GM18502 (cell line): ENCODE measurements at regions not wholly inside any gene's neighbourhood (a gene's known extent, or its start where the extent isn't known, plus 50 kb on each side); places are given as distances from the start of the nearest gene placed in this dataset.

Experiments
- ATAC-seq: cut with Tn5 transposase; IDR thresholded peaks from one replicate; pipeline ENCODE4 v1.9.1; 2021; ENCODE audit warnings: mild to moderate bottlenecking; ENCODE audit not compliant: unreplicated experiment, poor library complexity

DNA sequence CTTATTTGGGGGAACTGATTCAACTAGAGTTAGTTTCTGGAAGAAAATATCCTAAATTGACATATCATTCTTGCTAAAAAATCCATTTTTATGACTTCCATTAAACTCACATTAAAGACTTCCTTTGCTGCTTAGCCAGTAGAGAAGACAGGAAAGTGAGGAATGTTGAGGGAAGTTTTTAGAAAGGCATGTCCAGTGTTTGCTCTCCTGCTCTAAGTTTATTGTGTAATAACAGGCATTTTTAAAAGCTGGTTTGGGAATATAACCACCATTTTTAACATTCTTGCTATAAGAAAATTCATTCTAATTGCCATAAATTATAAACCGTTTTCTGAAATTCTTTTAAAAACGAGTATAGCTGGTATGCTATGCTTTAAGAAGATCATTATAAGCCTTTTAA lies 428.0 kb downstream of the RAP2B start:
- ATAC-seq, result no peak

DNA sequence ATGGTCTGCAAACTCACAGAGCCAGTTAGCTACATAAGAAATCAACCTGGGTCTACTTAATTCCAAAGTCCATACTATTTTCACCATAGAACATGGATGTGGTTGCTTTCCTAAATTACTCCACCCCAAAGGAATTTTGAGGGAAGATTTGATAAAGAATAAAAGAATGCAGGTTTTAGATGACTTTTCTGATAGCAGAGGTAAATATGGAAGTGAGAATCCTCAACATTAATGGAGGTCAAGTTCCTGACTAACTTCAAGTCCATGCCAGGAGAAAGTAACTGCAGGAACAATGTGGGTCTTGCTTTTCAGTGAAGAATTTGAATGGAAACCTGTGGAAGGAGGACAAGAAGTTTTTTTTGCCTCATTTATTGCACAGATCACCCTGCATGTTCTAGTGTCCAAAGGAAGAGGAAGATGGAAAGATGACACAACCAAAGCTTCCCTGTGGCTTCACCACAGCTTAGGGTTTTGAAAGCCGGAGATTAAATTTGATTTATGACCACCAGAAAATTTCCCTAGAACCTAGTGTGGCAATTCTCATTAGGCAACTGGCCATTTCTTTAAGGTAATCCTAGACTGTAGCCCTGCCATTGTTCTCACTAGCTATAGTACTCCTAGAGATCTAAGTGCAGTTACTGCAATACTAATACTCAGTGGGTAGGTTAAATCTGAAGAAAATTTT lies 429.7 kb downstream of the RAP2B start:
- no peak for ATAC-seq

DNA sequence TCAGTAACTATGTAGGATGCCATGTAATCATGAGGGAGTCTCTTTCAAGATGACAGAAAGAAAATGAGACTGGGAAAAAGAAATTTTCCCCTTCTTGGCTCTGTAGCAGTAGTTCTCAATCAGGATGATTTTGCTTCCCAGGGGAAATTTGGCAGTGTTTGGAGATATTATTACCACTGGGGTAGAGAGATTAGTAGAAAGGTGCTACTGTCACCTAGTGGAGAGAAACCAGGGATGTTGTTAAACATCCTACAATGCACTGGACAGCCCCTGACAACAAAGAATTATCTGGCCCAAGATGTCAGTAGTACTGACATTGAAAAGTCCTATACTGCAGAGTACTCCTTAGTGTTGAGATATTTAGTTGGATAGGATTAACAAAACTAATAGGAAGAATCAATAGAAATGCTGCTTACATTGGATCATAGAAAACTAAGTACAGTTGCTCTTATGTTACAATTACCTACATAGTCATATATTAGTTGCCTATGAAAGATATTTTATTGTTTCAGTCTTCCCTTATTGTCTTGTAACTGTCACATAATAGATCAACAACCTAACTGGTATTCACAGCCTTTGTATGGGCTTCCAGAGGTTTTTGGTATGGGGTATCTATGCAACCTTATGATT lies 433.3 kb downstream of the RAP2B start:
- peak; percentile 80 for ATAC-seq

DNA sequence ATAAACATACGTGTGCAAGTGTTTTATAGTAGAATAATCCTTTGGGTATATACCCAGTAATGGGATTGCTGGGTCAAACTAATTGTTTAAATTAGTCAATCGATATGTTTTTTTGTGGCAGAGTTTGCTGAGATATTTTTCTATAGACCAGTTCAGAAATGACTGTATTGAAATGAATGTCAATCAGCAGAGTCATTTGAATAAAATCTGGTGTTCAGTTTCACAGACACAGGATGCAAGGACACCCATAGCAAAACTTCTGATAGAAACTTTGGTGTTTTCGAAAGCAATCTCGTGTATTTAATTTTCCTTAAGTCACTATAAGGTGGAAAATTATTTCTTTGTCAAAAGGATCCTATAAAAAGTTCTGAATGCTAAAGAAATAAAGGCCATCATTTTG lies 434.4 kb downstream of the RAP2B start:
- no peak for ATAC-seq

- no peak for ATAC-seq
These were observed 437.7 kb downstream of the RAP2B start for GRCh38 chr3:153599685-153600084.

GRCh38 chr3:153600896-153601295 lies 438.9 kb downstream of the RAP2B start:
- ATAC-seq, result no peak

- ATAC-seq, result no peak
These were observed 439.4 kb downstream of the RAP2B start for GRCh38 chr3:153601374-153601853.

DNA sequence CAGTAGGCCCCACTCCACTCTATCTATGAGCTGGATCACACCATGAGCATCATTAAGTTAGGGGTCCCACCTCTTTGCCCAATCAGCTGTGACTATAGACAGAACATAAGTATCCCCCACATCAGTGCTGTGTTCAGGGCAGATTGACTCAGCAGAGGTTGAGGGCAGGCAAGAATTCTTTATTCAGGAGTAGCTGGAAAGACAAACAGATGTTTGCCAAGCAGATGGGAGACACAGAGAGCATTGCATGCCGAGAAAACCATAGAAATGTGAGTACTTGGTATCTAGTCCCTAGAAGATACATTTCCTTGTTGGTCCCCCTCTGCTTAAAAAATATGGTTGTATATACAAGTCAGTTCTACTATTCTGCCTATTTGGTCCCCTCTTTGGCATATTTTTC lies 440.8 kb downstream of the RAP2B start:
- ATAC-seq, result no peak

DNA sequence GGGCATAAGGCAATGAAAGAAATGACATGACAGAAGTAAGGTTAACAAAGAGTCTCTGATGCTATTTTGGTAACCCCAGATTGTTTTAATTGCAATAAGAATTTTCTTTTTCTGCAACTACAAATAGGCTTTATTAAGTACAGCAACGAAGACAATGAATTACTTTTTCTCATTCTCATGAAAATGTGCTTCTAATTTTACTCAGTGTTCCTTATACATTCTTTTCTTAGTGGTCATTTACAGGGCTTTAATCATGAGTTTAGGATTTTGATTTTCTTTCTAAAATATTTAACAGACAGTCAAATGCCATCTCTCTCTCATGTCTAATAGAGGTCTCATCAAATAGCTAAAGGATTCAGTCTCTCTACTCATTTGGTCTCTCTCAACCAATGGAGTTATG lies 452.1 kb downstream of the RAP2B start:
- no peak for ATAC-seq

DNA sequence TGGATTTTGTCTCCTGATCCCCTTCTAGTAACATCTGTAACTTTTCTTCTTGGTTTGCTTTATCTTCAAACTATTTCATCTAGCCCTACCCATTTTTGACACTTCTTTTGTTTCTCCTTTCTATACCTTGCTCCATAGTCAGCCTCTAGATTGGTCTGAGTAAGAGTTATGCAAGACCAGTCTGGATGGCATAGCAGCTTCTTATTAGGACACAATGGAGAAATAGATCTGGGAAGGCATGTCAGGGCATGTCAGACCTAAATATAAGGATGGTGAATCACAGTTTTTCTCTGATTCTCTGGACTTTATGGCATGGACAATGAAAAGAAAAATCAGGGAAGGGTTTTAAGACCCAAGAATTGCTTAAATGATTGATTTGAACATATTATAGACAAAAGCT lies 452.5 kb downstream of the RAP2B start:
- ATAC-seq, result no peak

DNA sequence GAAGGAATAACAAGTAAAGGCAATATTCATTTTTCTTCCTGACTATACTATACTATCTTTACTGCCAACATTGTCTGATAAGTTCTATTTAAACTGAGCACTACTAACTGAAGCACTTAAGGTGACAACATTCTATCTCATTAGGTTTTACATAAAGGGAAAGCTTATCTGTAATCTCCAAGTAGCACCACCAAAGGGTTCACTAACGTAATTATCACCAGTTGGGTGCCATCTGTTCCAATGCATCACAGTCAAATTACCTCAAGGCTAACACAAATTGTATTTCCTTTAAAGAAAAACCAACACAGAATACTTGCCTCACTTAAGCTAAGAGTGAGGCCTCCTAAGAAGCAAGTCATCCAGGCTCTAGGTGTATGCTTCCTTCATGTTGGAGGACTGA lies 453.8 kb downstream of the RAP2B start:
- no peak for ATAC-seq

DNA sequence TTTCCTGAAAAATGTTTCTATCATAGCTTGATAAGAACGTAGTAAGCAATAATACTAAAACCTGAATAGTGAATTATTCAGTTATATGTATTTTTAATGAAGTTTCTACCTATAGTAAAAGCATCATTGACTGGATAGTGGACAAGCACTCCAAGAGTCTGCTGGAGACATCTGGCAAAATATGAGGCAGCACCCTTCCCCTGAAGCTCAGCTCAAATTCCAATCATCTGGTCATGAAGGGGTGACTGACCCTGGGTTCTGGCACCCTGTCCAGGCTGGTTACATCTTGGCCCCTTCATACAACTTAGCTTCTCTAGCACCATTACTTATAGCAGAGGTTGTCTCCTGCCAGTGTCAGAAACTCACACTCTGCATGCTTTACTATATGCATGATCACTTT lies 455.4 kb downstream of the RAP2B start:
- ATAC-seq, result no peak

- no peak for ATAC-seq
These were observed 456.1 kb downstream of the RAP2B start for GRCh38 chr3:153618176-153618575.

- no peak for ATAC-seq
These were observed 457.2 kb downstream of the RAP2B start for GRCh38 chr3:153619268-153619667.

DNA sequence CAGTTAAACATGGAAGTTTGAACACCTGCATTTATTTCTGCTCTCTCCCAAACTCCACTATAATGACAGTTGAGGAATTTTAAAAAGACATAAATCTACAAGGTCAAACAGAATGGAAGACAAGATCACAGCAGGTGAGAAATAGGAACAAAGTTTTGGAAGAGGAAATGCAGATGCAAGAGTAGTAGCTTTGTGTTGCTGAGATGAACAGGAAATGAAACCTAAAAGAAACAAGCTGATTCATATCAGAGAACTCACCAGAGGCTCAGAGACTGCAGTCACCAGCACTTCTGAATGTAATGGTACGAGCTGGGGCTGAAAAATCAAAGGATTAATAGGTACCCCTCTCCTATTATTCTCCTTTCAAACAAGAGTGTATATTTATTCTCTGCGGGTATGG lies 459.9 kb downstream of the RAP2B start:
- ATAC-seq, result peak; percentile 99

GRCh38 chr3:153623834-153624233 lies 461.8 kb downstream of the RAP2B start:
- ATAC-seq, result no peak

DNA sequence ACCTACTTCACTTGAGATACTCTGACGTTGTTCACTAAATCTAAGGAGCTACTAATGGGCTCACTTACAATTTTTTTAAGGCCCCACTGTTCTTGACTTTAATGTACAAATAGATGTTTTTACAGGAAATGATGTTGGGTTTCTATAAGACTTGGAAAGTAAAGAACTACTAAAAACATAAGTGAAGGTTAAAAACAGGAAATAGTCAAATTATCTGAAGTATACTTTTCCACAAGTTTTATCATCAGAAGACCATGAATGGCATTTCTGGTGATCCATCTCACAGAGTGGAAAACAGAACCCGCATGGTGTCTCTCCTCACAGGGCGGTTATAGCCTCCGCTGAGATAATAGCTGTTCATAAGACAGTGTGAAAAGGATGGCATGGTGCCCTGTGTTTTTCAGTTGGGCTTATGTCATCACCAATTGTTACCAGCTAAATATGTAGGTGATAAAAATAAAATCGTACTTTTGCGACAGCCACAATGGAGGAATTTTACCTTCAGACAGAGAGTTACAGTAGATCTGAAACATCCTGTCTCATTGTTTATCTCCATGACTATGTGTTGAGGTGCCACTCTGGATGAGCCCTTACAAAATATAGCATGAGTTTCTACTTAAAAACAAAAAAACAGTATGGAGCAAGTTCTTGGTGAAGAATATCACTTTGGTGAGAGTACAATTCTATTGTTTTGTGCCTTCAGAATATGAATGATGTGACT lies 462.4 kb downstream of the RAP2B start:
- no peak for ATAC-seq

DNA sequence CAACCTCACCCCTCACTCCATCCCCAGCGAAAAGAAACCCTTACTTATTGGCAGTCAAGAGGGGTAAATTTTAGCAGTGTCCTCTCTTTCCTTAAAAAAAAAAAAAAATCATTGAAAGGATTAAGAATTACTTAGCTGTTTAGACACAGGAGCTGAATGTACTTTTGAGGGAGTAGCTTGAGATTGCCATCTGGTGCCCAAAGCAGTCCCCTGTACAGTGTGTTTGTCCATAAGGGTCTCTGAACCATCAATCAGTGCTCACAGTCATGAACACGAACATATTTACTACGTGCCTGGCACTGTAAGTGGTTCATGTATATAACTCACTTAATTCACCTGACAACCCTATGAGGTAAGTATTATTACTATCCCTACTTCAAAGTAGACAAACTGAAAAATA lies 463.5 kb downstream of the RAP2B start:
- ATAC-seq, result no peak

DNA sequence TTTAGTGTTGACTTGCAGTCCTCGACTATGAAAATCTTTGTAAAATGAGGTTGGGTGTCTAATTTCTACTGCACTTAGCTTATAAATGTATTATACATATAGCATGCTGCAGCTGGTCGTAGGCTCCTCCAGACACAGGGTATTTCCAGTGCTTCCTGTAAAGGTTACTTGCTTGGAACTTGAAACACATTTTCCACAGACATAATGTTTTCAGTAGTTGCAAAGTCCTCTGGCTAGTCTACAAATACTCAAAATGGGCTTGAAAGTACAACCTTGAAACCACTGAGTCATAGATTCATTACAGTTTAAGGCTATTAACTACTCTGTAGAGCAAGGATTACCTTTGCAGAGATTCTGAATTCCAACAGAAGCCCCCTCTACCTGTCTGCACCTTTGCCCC lies 464.1 kb downstream of the RAP2B start:
- ATAC-seq, result no peak

DNA sequence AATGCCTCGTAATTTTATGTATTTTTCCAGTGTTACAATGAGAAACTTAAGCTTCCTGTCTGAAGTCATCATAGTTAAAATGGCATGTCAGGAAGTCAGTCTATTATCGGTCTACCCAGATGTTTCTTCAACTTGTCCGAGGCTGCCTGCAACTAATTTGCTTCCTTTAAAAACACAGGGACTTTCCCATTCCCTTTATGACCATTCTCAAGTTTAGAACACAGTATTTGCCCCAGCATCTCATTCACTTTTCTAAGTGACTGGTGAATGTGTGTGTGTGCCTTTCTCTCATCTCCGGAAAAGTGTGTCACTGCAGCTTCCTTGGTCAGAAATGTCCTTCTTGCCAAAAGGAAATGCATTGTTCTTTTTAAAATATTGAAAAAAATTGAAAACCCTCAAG lies 466.6 kb downstream of the RAP2B start:
- peak; percentile 65 for ATAC-seq

GRCh38 chr3:153629148-153629547 lies 467.1 kb downstream of the RAP2B start:
- ATAC-seq, result no peak

- ATAC-seq, result no peak
These were observed 469.1 kb downstream of the RAP2B start for GRCh38 chr3:153631102-153631501.
